Lower lobe of right lung (tissue), 2 donors: ENCODE measurements at regions not wholly inside any gene's neighbourhood (a gene's known extent, or its start where the extent isn't known, plus 50 kb on each side); places are given as distances from the start of the nearest gene placed in this dataset.

Experiments
- ATAC-seq, 2 donors: fragments of 200-7000 bp; cut with Tn5 transposase; one replicate each; pipeline ENCODE4 v1.9.1; 2020 to 2022; ENCODE audit warnings: mild to moderate bottlenecking in 2 of 2, moderate library complexity in 2 of 2
- DNase-seq: peaks from one replicate; pipeline ENCODE4 v3.0.0-alpha.2; 2020
- H3K27ac ChIP-seq: fragments of 200-600 bp; one replicate; pipeline ENCODE4 v1.8.0; 2022
- H3K27me3 ChIP-seq: fragments of 200-600 bp; one replicate; pipeline ENCODE4 v1.8.0; 2022; ENCODE audit warnings: low read depth
- H3K36me3 ChIP-seq: fragments of 200-600 bp; one replicate; pipeline ENCODE4 v1.8.0; 2022; ENCODE audit warnings: mild to moderate bottlenecking
- H3K4me1 ChIP-seq: fragments of 200-600 bp; one replicate; pipeline ENCODE4 v1.8.0; 2022
- H3K4me3 ChIP-seq: fragments of 200-600 bp; one replicate; pipeline ENCODE4 v1.8.0; 2022; ENCODE audit warnings: mild to moderate bottlenecking
- H3K9me3 ChIP-seq: fragments of 200-600 bp; one replicate; pipeline ENCODE4 v1.8.0; 2022
- intact Hi-C: fragments of 100-400 bp; cut with DNase I; formaldehyde crosslinking; loops from one replicate; pipeline ENCODE4 v1.11.0; 2022
- TF ChIP-seq, protein P1 (sequence below): fragments of 200-600 bp; IDR thresholded peaks from one replicate; pipeline ENCODE4 v1.8.0; 2022; ENCODE audit warnings: antibody characterized with exemption, mild to moderate bottlenecking
- donor health status: DM: no; HTN: yes; CAD: no; lungs with severe emphysema.

GRCh38 chr13:26498656-26499601 lies 58.6 kb upstream of the WASF3 start:
- H3K36me3 ChIP-seq, result no peaks in the 10 kb centered on the region
- H3K4me1 ChIP-seq, result no peaks in the 10 kb centered on the region
- no peak overlapping the region for H3K27ac ChIP-seq
- no peaks in the 10 kb centered on the region for H3K9me3 ChIP-seq
- TF ChIP-seq, protein P1, sequence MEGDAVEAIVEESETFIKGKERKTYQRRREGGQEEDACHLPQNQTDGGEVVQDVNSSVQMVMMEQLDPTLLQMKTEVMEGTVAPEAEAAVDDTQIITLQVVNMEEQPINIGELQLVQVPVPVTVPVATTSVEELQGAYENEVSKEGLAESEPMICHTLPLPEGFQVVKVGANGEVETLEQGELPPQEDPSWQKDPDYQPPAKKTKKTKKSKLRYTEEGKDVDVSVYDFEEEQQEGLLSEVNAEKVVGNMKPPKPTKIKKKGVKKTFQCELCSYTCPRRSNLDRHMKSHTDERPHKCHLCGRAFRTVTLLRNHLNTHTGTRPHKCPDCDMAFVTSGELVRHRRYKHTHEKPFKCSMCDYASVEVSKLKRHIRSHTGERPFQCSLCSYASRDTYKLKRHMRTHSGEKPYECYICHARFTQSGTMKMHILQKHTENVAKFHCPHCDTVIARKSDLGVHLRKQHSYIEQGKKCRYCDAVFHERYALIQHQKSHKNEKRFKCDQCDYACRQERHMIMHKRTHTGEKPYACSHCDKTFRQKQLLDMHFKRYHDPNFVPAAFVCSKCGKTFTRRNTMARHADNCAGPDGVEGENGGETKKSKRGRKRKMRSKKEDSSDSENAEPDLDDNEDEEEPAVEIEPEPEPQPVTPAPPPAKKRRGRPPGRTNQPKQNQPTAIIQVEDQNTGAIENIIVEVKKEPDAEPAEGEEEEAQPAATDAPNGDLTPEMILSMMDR, result no peak
- ATAC-seq (no peak), DNase-seq (no peak)
- no peak overlapping the region for H3K4me3 ChIP-seq
- intact Hi-C loops, result loop anchor here (5.0 kb wide), 1 partner anchor 312 kb away; no protein-coding TSS in a partner anchor
- H3K27me3 ChIP-seq, result no peaks in the 10 kb centered on the region

- Histone ChIP-seq H3K4me1 (no peaks in the 10 kb centered on the region), H3K9me3 (no peaks in the 10 kb centered on the region), H3K36me3 (no peaks in the 10 kb centered on the region), H3K27ac (no peak overlapping the region), H3K4me3 (no peak overlapping the region), H3K27me3 (no peaks in the 10 kb centered on the region)
- TF ChIP-seq, protein P1, result no peak
- DNase-seq (no peak), ATAC-seq (no peak)
- intact Hi-C loops, result no loop called here
Observed at GRCh38 chr13:26500618-26501320, 56.7 kb upstream of the WASF3 start.

- Histone ChIP-seq H3K4me3 (no peak overlapping the region), H3K27me3 (no peaks in the 10 kb centered on the region), H3K36me3 (no peaks in the 10 kb centered on the region), H3K9me3 (no peaks in the 10 kb centered on the region), H3K27ac (no peak overlapping the region), H3K4me1 (no peaks in the 10 kb centered on the region)
- ATAC-seq, result no peak
- TF ChIP-seq, protein P1, result no peak
- no peak for DNase-seq
- intact Hi-C loops, result no loop called here
Observed at GRCh38 chr13:26501641-26502040, 55.8 kb upstream of the WASF3 start.

- intact Hi-C loops, result no loop called here
- Histone ChIP-seq H3K9me3 (no peaks in the 10 kb centered on the region), H3K36me3 (no peaks in the 10 kb centered on the region), H3K27me3 (no peaks in the 10 kb centered on the region), H3K27ac (no peak overlapping the region), H3K4me3 (no peak overlapping the region), H3K4me1 (no peaks in the 10 kb centered on the region)
- TF ChIP-seq, protein P1, result no peak
- DNase-seq (no peak), ATAC-seq (peak in 1 of 2 donors; percentile 33)
Observed at GRCh38 chr13:26502826-26503225, 54.7 kb upstream of the WASF3 start.

GRCh38 chr13:26503826-26504594 lies 53.5 kb upstream of the WASF3 start:
- H3K4me1 ChIP-seq, result no peaks in the 10 kb centered on the region
- ATAC-seq, result no peak
- TF ChIP-seq, protein P1, result no peak

More at GRCh38 chr13:26503826-26504594, 53.5 kb upstream of the WASF3 start:
- Histone ChIP-seq H3K27ac (no peak overlapping the region), H3K9me3 (no peaks in the 10 kb centered on the region), H3K27me3 (no peaks in the 10 kb centered on the region), H3K4me3 (no peak overlapping the region), H3K36me3 (no peaks in the 10 kb centered on the region)
- intact Hi-C loops, result no loop called here
- no peak for DNase-seq
